Panc1 (cell line): ENCODE measurements at regions not wholly inside any gene's neighbourhood (a gene's known extent, or its start where the extent isn't known, plus 50 kb on each side); places are given as distances from the start of the nearest gene placed in this dataset.

Experiments
- ATAC-seq: fragments of 200-7000 bp; cut with Tn5 transposase; 2 replicates; pipeline ENCODE4 v1.9.1; 2020; ENCODE audit warnings: mild to moderate bottlenecking, moderate library complexity
- BruUV-seq: library from RNA; stranded (reverse); fragments of 400-500 nt; replicated peaks from 2 replicates; lab custom pipeline; 2021; lab: Mats Ljungman, UMichigan
- CTCF ChIA-PET: fragments of 300-600 bp; sonication (Branson Sonifier 250); formaldehyde crosslinking; loops from one replicate; lab custom pipeline; 2022; ENCODE audit warnings: antibody characterized with exemption; lab: Charles Lee
- POLR2A ChIA-PET: fragments of 300-600 bp; sonication (Branson Sonifier 250); formaldehyde crosslinking; loops from one replicate; lab custom pipeline; 2022; ENCODE audit warnings: antibody characterized with exemption; lab: Charles Lee
- DNase-seq: peaks from one replicate; pipeline ENCODE4 v3.0.0-alpha.2; 2010; ENCODE audit warnings: low read depth, low spot score
- H3K27ac ChIP-seq: 2 replicates; pipeline ENCODE4 v1.5.1; 2011; ENCODE audit warnings: mild to moderate bottlenecking, low read length, inconsistent platforms
- H3K27me3 ChIP-seq: fragments of 200-500 bp; sonication (Bioruptor generic); 2 replicates; pipeline ENCODE4 v1.6.0; 2014; ENCODE audit warnings: low read length, inconsistent platforms; ENCODE audit not compliant: control insufficient read depth, insufficient read depth
- H3K36me3 ChIP-seq: fragments of 200-500 bp; sonication (Bioruptor generic); 2 replicates; pipeline ENCODE4 v1.5.1; 2014; ENCODE audit warnings: inconsistent platforms, mild to moderate bottlenecking, low read length, moderate library complexity; ENCODE audit not compliant: control insufficient read depth, insufficient read depth
- H3K4me1 ChIP-seq: 2 replicates; pipeline ENCODE4 v1.5.1; 2011; ENCODE audit warnings: inconsistent platforms, mild to moderate bottlenecking, low read length, moderate library complexity; ENCODE audit not compliant: control insufficient read depth, insufficient read depth
- H3K4me3 ChIP-seq, 2 experiments: 2 replicates each; pipeline ENCODE4 v1.5.1; 2011 to 2012; ENCODE audit warnings: low read depth in 2 of 2, low read length in 2 of 2, mild to moderate bottlenecking in 2 of 2, inconsistent platforms in 1 of 2, moderate library complexity in 1 of 2
- H3K9me3 ChIP-seq: fragments of 200-500 bp; sonication (Bioruptor generic); 2 replicates; pipeline ENCODE4 v1.5.1; 2014; ENCODE audit warnings: low read depth, mild to moderate bottlenecking, inconsistent platforms, low read length, moderate library complexity; ENCODE audit not compliant: control insufficient read depth, insufficient read depth
- CTCF ChIP-seq: fragments of 450-650 bp; IDR thresholded peaks from 2 replicates; pipeline ENCODE4 v1.5.1; 2017; ENCODE audit warnings: mild to moderate bottlenecking
- POLR2AphosphoS5 ChIP-seq: IDR thresholded peaks from 2 replicates; pipeline ENCODE4 v1.6.1; 2012; ENCODE audit warnings: mild to moderate bottlenecking, low read depth, low read length, moderate library complexity
- REST ChIP-seq, 2 experiments: IDR thresholded peaks; 2 replicates each; pipeline ENCODE4 v1.6.1; 2011 to 2012; ENCODE audit warnings: low read depth in 2 of 2, control low read depth in 1 of 2, low read length in 1 of 2, mild to moderate bottlenecking in 1 of 2, moderate library complexity in 1 of 2; ENCODE audit not compliant: insufficient read depth in 1 of 2
- SIN3A ChIP-seq: IDR thresholded peaks from 2 replicates; pipeline ENCODE4 v1.6.1; 2012; ENCODE audit warnings: low read depth, mild to moderate bottlenecking, low read length, moderate library complexity, borderline replicate concordance; ENCODE audit not compliant: insufficient read depth
- TCF7L2 ChIP-seq: IDR thresholded peaks from 2 replicates; pipeline ENCODE4 v1.6.1; 2011; ENCODE audit warnings: mild to moderate bottlenecking, low read depth, low read length, inconsistent platforms
- in situ Hi-C: cut with HindIII; loops from 2 replicates; pipeline ENCODE4 v1.10.0; 2016; ENCODE audit warnings: low sequenced_read_pairs, low pct_unique_long_range_greater_than_20kb
- intact Hi-C: fragments of 100-400 bp; cut with micrococcal nuclease; formaldehyde crosslinking; loops from one replicate; pipeline ENCODE4 v1.10.0; 2022; ENCODE audit not compliant: unreplicated experiment

- in situ Hi-C loops, result no loop called here
- H3K27me3 ChIP-seq, result no peaks in the 10 kb centered on the region
- H3K9me3 ChIP-seq, result no peaks in the 10 kb centered on the region
- no peaks in the 10 kb centered on the region for H3K36me3 ChIP-seq
- ATAC-seq, result no peak
- DNase-seq, result no peak
- no TSS peak for BruUV-seq
- no peaks in the 10 kb centered on the region for H3K4me1 ChIP-seq
- CTCF ChIA-PET, result no interaction called here
- intact Hi-C loops, result no loop called here
- no peak for TF ChIP-seq SIN3A
- H3K4me3 ChIP-seq, result no peak overlapping the region
- H3K27ac ChIP-seq, result no peak overlapping the region
- POLR2A ChIA-PET, result no interaction called here
Observed at GRCh38 chr10:33900596-33900995, 566.1 kb upstream of the NRP1 start.

GRCh38 chr10:33899578-33900531, 565.4 kb upstream of the NRP1 start:
- Histone ChIP-seq H3K27me3 (no peaks in the 10 kb centered on the region), H3K4me3 (no peak overlapping the region), H3K4me1 (no peaks in the 10 kb centered on the region), H3K9me3 (no peaks in the 10 kb centered on the region), H3K27ac (no peak overlapping the region), H3K36me3 (no peaks in the 10 kb centered on the region)
- CTCF ChIA-PET, result no interaction called here
- no peak for TF ChIP-seq SIN3A
- TF ChIP-seq REST (IDR thresholded peaks at IDR 0.05; ENCODE audit: insufficient read depth in 1 of 2, low read depth in 2 of 2, low read length in 1 of 2), result no peak
- no peak for TF ChIP-seq POLR2AphosphoS5
- TF ChIP-seq CTCF, result no peak
- no peak for TF ChIP-seq TCF7L2
- BruUV-seq, result no TSS peak
- DNase-seq (no peak), ATAC-seq (no peak)
- POLR2A ChIA-PET, result interaction anchor here (0.5 kb wide), 1 partner anchor 136 kb away, joined by 4 read pairs; no protein-coding TSS in a partner anchor
- in situ Hi-C loops (no loop called here), intact Hi-C loops (no loop called here)

GRCh38 chr10:33897291-33897752, 562.9 kb upstream of the NRP1 start:
- no TSS peak for BruUV-seq
- Histone ChIP-seq H3K4me1 (no peaks in the 10 kb centered on the region), H3K27ac (no peak overlapping the region), H3K4me3 (no peak overlapping the region), H3K27me3 (no peaks in the 10 kb centered on the region), H3K36me3 (no peaks in the 10 kb centered on the region), H3K9me3 (no peaks in the 10 kb centered on the region)
- POLR2A ChIA-PET, result no interaction called here
- no peak for TF ChIP-seq TCF7L2
- no peak for TF ChIP-seq SIN3A
- TF ChIP-seq REST (IDR thresholded peaks at IDR 0.05; ENCODE audit: insufficient read depth in 1 of 2, low read depth in 2 of 2, low read length in 1 of 2), result no peak
- no peak for TF ChIP-seq POLR2AphosphoS5
- TF ChIP-seq CTCF, result no peak
- ATAC-seq (no peak), DNase-seq (no peak)
- CTCF ChIA-PET, result no interaction called here
- in situ Hi-C loops (no loop called here), intact Hi-C loops (no loop called here)
